AG04450 (cell line): ENCODE measurements at regions not wholly inside any gene's neighbourhood (a gene's known extent, or its start where the extent isn't known, plus 50 kb on each side); places are given as distances from the start of the nearest gene placed in this dataset.

Source experiments
- CTCF ChIA-PET: fragments of 300-600, 350-600 bp; formaldehyde crosslinking; extraction: SDS; loops from one replicate; lab custom pipeline; 2022; ENCODE audit warnings: antibody characterized with exemption, inconsistent platforms; lab: Charles Lee
- POLR2A ChIA-PET: fragments of 350-600 bp; formaldehyde crosslinking; extraction: SDS; loops from one replicate; lab custom pipeline; 2021; ENCODE audit warnings: antibody characterized with exemption, inconsistent platforms; lab: Yijun Ruan, JAX
- DNase-seq: peaks from one replicate; pipeline ENCODE4 v3.0.0-alpha.2; 2011; ENCODE audit warnings: low read depth, low spot score
- H3K27ac ChIP-seq: one replicate; pipeline ENCODE4 v1.5.1; 2012; ENCODE audit warnings: low read depth, low read length, control low read depth
- H3K27me3 ChIP-seq: one replicate; pipeline ENCODE4 v1.6.0; 2012; ENCODE audit warnings: low read length; ENCODE audit not compliant: control insufficient read depth, insufficient read depth
- H3K4me3 ChIP-seq: 2 replicates; pipeline ENCODE4 v1.5.1; 2011; ENCODE audit warnings: mild to moderate bottlenecking, low read depth, low read length, control low read depth
- H3K9me3 ChIP-seq: 2 replicates; pipeline ENCODE4 v1.5.1; 2012; ENCODE audit warnings: low read length; ENCODE audit not compliant: control insufficient read depth, insufficient read depth
- TF ChIP-seq, protein P1 (sequence below): IDR thresholded peaks from 2 replicates; pipeline ENCODE4 v1.5.1; 2011; ENCODE audit warnings: low read depth, low read length, control low read depth, inconsistent platforms

GRCh38 chr2:22850310-22850709 is 534.7 kb upstream of the KLHL29 start:
- no peak overlapping the region for H3K27ac ChIP-seq
- CTCF ChIA-PET: no interaction called here
- TF ChIP-seq, protein P1, sequence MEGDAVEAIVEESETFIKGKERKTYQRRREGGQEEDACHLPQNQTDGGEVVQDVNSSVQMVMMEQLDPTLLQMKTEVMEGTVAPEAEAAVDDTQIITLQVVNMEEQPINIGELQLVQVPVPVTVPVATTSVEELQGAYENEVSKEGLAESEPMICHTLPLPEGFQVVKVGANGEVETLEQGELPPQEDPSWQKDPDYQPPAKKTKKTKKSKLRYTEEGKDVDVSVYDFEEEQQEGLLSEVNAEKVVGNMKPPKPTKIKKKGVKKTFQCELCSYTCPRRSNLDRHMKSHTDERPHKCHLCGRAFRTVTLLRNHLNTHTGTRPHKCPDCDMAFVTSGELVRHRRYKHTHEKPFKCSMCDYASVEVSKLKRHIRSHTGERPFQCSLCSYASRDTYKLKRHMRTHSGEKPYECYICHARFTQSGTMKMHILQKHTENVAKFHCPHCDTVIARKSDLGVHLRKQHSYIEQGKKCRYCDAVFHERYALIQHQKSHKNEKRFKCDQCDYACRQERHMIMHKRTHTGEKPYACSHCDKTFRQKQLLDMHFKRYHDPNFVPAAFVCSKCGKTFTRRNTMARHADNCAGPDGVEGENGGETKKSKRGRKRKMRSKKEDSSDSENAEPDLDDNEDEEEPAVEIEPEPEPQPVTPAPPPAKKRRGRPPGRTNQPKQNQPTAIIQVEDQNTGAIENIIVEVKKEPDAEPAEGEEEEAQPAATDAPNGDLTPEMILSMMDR: no peak
- no peaks in the 10 kb centered on the region for H3K27me3 ChIP-seq
- POLR2A ChIA-PET: no interaction called here
- peaks cover 5% of the 10 kb centered on the region; the same call in 1 of the 2 replicates for H3K9me3 ChIP-seq
- no peak for DNase-seq
- H3K4me3 ChIP-seq: no peak overlapping the region

DNA sequence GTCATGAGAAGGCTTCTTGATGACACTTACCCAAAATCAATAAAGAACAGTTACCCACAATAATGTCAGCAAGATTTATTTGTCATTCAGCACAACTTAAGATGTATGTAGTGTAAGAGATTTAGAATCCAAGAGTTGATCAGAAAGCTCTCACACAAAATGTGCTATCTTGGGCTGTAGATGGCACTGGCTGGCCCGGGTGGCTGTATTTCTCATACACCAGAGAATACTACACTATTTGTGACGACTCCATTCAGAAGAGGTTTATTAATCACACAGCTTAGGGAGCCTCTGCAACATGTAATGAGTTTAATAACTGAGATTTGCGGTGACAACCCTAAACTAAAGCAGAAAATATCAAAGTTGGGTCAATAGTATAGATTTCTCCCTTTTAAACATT is 530.4 kb upstream of the KLHL29 start:
- DNase-seq: no peak
- TF ChIP-seq, protein P1: no peak
- ChIA-PET CTCF (no interaction called here), POLR2A (no interaction called here)
- no peak overlapping the region for H3K4me3 ChIP-seq
- peaks cover 11% of the 10 kb centered on the region for H3K9me3 ChIP-seq
- no peak overlapping the region for H3K27ac ChIP-seq
- no peaks in the 10 kb centered on the region for H3K27me3 ChIP-seq

DNA sequence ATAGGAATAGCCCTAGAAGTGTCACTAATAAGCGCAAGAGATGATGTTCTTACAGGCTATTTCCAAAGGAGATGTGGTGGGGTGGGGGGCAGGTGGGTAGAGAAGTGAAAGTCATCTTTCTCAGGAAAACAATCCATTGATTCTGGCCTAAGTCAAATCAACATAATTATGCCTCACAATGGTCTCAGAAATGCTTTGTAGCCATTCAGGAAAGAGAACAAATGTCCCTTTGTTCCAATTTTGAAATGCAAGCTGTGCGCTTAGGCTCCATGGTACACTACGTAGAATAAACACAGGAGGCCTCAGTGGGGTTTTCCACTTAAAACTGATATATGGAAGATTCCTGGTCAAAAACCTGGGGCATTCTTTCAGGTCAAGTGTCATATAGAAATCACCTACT is 529.9 kb upstream of the KLHL29 start:
- POLR2A ChIA-PET: no interaction called here
- Histone ChIP-seq H3K9me3 (peaks cover 11% of the 10 kb centered on the region), H3K4me3 (no peak overlapping the region), H3K27me3 (no peaks in the 10 kb centered on the region), H3K27ac (no peak overlapping the region)
- CTCF ChIA-PET: no interaction called here
- TF ChIP-seq, protein P1: no peak
- no peak for DNase-seq

- ChIA-PET POLR2A (no interaction called here), CTCF (no interaction called here)
- DNase-seq: no peak
- Histone ChIP-seq H3K27me3 (no peaks in the 10 kb centered on the region), H3K9me3 (peaks cover 9% of the 10 kb centered on the region), H3K27ac (no peak overlapping the region), H3K4me3 (no peak overlapping the region)
- TF ChIP-seq, protein P1: no peak
Measured at GRCh38 chr2:22855761-22856184, 529.2 kb upstream of the KLHL29 start.

DNA sequence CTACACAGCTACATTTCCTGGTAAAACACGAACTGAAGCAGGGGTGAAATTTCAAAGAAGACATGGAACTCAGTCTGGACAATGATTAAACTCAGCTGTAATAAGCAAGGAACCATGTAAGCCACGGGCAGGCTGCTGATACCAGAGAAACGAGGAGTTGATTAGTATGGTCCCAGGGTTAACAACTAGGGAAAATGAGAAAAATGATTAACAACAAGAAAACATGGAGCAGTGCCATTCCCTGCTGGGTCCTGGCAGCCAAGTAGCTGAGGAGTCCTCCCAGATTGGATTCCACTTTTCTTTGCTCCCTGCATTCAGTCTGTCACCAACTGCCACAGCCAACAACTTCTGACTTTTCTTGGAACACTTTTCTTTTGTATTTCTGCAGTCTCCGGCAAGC is 517.0 kb upstream of the KLHL29 start:
- Histone ChIP-seq H3K27me3 (no peaks in the 10 kb centered on the region), H3K4me3 (no peak overlapping the region), H3K27ac (no peak overlapping the region), H3K9me3 (peaks cover 8% of the 10 kb centered on the region; the same call in 1 of the 2 replicates)
- CTCF ChIA-PET: no interaction called here
- TF ChIP-seq, protein P1: no peak
- DNase-seq: no peak
- POLR2A ChIA-PET: no interaction called here
